GM12878 (cell line): ENCODE measurements at regions not wholly inside any gene's neighbourhood (a gene's known extent, or its start where the extent isn't known, plus 50 kb on each side); places are given as distances from the start of the nearest gene placed in this dataset.

Experiments
- RAD21 ChIP-seq: IDR thresholded peaks from 2 replicates; pipeline ENCODE4 v1.6.1; 2011; ENCODE audit warnings: mild to moderate bottlenecking, low read depth, low read length, moderate library complexity; ENCODE audit not compliant: insufficient read depth
- TF ChIP-seq, protein P1 (sequence below): fragments of 450-650 bp; IDR thresholded peaks from 2 replicates; pipeline ENCODE4 v1.6.1; 2016; ENCODE audit warnings: mild to moderate bottlenecking, moderate library complexity, borderline replicate concordance
- TF ChIP-seq, protein P2 (sequence below): fragments of 450-650 bp; formaldehyde crosslinking; IDR thresholded peaks from 2 replicates; pipeline ENCODE4 v1.4.0; 2020; ENCODE audit warnings: mild to moderate bottlenecking, moderate library complexity
- TF ChIP-seq, protein P3 (sequence below), 3 experiments: IDR thresholded peaks in 2 of 3; conservative IDR thresholded peaks in 1 of 3; 2 replicates each; pipeline ENCODE4 v1.5.1; 2011; ENCODE audit warnings: low read depth in 3 of 3, low read length in 3 of 3, mild to moderate bottlenecking in 3 of 3, control low read depth in 2 of 3, moderate library complexity in 2 of 3, inconsistent platforms in 1 of 3, mixed read lengths in 1 of 3; ENCODE audit not compliant: control insufficient read depth in 2 of 3, insufficient read depth in 1 of 3; ENCODE audit errors: extremely low read depth in 1 of 3
- TF ChIP-seq, protein P4 (sequence below): fragments of 450-650 bp; formaldehyde crosslinking; IDR thresholded peaks from 2 replicates; pipeline ENCODE4 v1.4.0; 2022; ENCODE audit warnings: mild to moderate bottlenecking, moderate library complexity
- TF ChIP-seq, protein P5 (sequence below): fragments of 450-650 bp; IDR thresholded peaks from 2 replicates; pipeline ENCODE4 v1.6.1; 2017; ENCODE audit warnings: mild to moderate bottlenecking, moderate library complexity

DNA sequence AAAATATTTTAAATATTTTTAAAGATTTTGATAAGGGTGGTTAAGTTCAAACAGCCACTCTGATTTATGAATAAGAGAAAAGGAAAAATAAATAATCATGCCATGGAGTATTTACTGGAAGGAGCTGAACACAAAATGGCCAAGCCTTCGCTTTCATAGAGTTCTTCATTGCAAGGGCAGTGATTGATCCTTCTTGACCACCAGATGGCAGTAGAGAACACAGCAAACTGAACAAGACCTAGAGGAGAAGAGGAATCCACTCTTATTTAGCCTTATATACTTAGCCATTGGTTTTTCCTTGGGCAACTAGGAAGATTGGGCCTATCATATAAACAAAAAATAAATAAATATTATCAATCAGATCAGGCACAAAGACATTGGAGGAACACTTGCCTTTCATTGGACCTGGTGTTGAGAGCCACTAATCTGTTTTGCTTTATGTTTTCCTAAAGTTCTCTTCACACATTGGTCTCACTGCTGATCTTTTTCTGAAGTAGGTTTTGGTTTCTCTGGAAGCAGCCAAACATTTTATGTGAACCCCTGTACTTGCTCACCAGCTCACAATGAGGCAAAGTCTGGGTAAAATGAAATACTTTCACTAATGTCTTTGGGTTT is 58.1 kb upstream of the PARM1 start (continued):
- TF ChIP-seq, protein P1, sequence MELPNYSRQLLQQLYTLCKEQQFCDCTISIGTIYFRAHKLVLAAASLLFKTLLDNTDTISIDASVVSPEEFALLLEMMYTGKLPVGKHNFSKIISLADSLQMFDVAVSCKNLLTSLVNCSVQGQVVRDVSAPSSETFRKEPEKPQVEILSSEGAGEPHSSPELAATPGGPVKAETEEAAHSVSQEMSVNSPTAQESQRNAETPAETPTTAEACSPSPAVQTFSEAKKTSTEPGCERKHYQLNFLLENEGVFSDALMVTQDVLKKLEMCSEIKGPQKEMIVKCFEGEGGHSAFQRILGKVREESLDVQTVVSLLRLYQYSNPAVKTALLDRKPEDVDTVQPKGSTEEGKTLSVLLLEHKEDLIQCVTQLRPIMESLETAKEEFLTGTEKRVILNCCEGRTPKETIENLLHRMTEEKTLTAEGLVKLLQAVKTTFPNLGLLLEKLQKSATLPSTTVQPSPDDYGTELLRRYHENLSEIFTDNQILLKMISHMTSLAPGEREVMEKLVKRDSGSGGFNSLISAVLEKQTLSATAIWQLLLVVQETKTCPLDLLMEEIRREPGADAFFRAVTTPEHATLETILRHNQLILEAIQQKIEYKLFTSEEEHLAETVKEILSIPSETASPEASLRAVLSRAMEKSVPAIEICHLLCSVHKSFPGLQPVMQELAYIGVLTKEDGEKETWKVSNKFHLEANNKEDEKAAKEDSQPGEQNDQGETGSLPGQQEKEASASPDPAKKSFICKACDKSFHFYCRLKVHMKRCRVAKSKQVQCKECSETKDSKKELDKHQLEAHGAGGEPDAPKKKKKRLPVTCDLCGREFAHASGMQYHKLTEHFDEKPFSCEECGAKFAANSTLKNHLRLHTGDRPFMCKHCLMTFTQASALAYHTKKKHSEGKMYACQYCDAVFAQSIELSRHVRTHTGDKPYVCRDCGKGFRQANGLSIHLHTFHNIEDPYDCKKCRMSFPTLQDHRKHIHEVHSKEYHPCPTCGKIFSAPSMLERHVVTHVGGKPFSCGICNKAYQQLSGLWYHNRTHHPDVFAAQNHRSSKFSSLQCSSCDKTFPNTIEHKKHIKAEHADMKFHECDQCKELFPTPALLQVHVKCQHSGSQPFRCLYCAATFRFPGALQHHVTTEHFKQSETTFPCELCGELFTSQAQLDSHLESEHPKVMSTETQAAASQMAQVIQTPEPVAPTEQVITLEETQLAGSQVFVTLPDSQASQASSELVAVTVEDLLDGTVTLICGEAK, result no peak
- TF ChIP-seq RAD21, result peak; percentile 88
- TF ChIP-seq, protein P2, sequence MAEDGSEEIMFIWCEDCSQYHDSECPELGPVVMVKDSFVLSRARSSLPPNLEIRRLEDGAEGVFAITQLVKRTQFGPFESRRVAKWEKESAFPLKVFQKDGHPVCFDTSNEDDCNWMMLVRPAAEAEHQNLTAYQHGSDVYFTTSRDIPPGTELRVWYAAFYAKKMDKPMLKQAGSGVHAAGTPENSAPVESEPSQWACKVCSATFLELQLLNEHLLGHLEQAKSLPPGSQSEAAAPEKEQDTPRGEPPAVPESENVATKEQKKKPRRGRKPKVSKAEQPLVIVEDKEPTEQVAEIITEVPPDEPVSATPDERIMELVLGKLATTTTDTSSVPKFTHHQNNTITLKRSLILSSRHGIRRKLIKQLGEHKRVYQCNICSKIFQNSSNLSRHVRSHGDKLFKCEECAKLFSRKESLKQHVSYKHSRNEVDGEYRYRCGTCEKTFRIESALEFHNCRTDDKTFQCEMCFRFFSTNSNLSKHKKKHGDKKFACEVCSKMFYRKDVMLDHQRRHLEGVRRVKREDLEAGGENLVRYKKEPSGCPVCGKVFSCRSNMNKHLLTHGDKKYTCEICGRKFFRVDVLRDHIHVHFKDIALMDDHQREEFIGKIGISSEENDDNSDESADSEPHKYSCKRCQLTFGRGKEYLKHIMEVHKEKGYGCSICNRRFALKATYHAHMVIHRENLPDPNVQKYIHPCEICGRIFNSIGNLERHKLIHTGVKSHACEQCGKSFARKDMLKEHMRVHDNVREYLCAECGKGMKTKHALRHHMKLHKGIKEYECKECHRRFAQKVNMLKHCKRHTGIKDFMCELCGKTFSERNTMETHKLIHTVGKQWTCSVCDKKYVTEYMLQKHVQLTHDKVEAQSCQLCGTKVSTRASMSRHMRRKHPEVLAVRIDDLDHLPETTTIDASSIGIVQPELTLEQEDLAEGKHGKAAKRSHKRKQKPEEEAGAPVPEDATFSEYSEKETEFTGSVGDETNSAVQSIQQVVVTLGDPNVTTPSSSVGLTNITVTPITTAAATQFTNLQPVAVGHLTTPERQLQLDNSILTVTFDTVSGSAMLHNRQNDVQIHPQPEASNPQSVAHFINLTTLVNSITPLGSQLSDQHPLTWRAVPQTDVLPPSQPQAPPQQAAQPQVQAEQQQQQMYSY (CRISPR knock-in tag), result no peak
- TF ChIP-seq, protein P3, sequence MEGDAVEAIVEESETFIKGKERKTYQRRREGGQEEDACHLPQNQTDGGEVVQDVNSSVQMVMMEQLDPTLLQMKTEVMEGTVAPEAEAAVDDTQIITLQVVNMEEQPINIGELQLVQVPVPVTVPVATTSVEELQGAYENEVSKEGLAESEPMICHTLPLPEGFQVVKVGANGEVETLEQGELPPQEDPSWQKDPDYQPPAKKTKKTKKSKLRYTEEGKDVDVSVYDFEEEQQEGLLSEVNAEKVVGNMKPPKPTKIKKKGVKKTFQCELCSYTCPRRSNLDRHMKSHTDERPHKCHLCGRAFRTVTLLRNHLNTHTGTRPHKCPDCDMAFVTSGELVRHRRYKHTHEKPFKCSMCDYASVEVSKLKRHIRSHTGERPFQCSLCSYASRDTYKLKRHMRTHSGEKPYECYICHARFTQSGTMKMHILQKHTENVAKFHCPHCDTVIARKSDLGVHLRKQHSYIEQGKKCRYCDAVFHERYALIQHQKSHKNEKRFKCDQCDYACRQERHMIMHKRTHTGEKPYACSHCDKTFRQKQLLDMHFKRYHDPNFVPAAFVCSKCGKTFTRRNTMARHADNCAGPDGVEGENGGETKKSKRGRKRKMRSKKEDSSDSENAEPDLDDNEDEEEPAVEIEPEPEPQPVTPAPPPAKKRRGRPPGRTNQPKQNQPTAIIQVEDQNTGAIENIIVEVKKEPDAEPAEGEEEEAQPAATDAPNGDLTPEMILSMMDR (IDR thresholded peaks at IDR 0.05 in 2 of 3, conservative IDR thresholded peaks at IDR 0.05 in 1 of 3; ENCODE audit: control insufficient read depth in 2 of 3, extremely low read depth in 1 of 3, insufficient read depth in 1 of 3, low read depth in 3 of 3, low read length in 3 of 3), result peak; percentile 78 to 87 (median 84)
- TF ChIP-seq, protein P4, sequence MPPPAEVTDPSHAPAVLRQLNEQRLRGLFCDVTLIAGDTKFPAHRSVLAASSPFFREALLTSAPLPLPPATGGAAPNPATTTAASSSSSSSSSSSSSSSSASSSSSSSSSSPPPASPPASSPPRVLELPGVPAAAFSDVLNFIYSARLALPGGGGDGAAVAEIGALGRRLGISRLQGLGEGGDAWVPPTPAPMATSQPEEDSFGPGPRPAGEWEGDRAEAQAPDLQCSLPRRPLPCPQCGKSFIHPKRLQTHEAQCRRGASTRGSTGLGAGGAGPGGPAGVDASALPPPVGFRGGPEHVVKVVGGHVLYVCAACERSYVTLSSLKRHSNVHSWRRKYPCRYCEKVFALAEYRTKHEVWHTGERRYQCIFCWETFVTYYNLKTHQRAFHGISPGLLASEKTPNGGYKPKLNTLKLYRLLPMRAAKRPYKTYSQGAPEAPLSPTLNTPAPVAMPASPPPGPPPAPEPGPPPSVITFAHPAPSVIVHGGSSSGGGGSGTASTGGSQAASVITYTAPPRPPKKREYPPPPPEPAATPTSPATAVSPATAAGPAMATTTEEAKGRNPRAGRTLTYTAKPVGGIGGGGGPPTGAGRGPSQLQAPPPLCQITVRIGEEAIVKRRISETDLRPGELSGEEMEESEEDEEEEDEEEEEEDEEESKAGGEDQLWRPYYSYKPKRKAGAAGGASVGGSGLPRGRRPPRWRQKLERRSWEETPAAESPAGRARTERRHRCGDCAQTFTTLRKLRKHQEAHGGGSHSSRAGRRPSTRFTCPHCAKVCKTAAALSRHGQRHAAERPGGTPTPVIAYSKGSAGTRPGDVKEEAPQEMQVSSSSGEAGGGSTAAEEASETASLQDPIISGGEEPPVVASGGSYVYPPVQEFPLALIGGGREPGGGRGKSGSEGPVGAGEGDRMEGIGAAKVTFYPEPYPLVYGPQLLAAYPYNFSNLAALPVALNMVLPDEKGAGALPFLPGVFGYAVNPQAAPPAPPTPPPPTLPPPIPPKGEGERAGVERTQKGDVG, result no peak
- TF ChIP-seq, protein P5, sequence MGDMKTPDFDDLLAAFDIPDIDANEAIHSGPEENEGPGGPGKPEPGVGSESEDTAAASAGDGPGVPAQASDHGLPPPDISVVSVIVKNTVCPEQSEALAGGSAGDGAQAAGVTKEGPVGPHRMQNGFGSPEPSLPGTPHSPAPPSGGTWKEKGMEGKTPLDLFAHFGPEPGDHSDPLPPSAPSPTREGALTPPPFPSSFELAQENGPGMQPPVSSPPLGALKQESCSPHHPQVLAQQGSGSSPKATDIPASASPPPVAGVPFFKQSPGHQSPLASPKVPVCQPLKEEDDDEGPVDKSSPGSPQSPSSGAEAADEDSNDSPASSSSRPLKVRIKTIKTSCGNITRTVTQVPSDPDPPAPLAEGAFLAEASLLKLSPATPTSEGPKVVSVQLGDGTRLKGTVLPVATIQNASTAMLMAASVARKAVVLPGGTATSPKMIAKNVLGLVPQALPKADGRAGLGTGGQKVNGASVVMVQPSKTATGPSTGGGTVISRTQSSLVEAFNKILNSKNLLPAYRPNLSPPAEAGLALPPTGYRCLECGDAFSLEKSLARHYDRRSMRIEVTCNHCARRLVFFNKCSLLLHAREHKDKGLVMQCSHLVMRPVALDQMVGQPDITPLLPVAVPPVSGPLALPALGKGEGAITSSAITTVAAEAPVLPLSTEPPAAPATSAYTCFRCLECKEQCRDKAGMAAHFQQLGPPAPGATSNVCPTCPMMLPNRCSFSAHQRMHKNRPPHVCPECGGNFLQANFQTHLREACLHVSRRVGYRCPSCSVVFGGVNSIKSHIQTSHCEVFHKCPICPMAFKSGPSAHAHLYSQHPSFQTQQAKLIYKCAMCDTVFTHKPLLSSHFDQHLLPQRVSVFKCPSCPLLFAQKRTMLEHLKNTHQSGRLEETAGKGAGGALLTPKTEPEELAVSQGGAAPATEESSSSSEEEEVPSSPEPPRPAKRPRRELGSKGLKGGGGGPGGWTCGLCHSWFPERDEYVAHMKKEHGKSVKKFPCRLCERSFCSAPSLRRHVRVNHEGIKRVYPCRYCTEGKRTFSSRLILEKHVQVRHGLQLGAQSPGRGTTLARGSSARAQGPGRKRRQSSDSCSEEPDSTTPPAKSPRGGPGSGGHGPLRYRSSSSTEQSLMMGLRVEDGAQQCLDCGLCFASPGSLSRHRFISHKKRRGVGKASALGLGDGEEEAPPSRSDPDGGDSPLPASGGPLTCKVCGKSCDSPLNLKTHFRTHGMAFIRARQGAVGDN, result no peak
